Vagina (tissue), 2 donors: ENCODE measurements at regions not wholly inside any gene's neighbourhood (a gene's known extent, or its start where the extent isn't known, plus 50 kb on each side); places are given as distances from the start of the nearest gene placed in this dataset.

Source experiments
- DNase-seq, 2 donors: peaks; one replicate each; pipeline ENCODE4 v3.0.0-alpha.2; 2017; ENCODE audit errors: extremely low spot score in 2 of 2
- H3K27ac ChIP-seq: fragments of 200-600 bp; sonication (generic); one replicate; pipeline ENCODE4 v1.5.1; 2019
- H3K27me3 ChIP-seq: fragments of 200-600 bp; sonication (generic); one replicate; pipeline ENCODE4 v1.5.1; 2019
- H3K36me3 ChIP-seq, 2 donors: fragments of 200-600 bp; sonication (generic); one replicate each; pipeline ENCODE4 v1.5.1; 2017 to 2019
- H3K4me1 ChIP-seq: fragments of 200-600 bp; sonication (generic); one replicate; pipeline ENCODE4 v1.5.1; 2019
- H3K4me3 ChIP-seq, 2 donors: fragments of 200-600 bp; sonication (generic); 1 replicate in 1 of 2; 2 replicates in 1 of 2; pipeline ENCODE4 v1.5.1; 2016 to 2019
- H3K9me3 ChIP-seq: fragments of 200-600 bp; sonication (generic); one replicate; pipeline ENCODE4 v1.5.1; 2019
- CTCF ChIP-seq, 3 experiments: fragments of 450-650 bp in 2 of 3; fragments of 200-600 bp in 1 of 3; sonication (generic) in 1 of 3; IDR thresholded peaks; one replicate each; pipeline ENCODE4 v1.5.1; 2017 to 2019; ENCODE audit warnings: antibody characterized with exemption in 3 of 3, mild to moderate bottlenecking in 2 of 3, moderate library complexity in 2 of 3
- POLR2A ChIP-seq, 2 donors: fragments of 450-650 bp; IDR thresholded peaks; one replicate each; pipeline ENCODE4 v1.6.1; 2017; ENCODE audit warnings: antibody characterized with exemption in 2 of 2, mild to moderate bottlenecking in 2 of 2, moderate library complexity in 2 of 2
- POLR2AphosphoS5 ChIP-seq, 2 donors: sonication (generic); formaldehyde crosslinking; IDR thresholded peaks; one replicate each; pipeline ENCODE4 v1.9.0; 2017; ENCODE audit warnings: antibody characterized with exemption in 2 of 2, mild to moderate bottlenecking in 2 of 2, low read depth in 1 of 2; ENCODE audit not compliant: insufficient read depth in 1 of 2
- intact Hi-C: fragments of 100-400 bp; cut with DNase I; formaldehyde crosslinking; loops from one replicate; pipeline ENCODE4 v1.15.1; 2023

GRCh38 chr18:24543795-24544498 is 83.5 kb downstream of the HRH4 start:
- H3K4me1 ChIP-seq: no peaks in the 10 kb centered on the region
- DNase-seq: no peak
- intact Hi-C loops: no loop called here
- no peaks in the 10 kb centered on the region for H3K36me3 ChIP-seq
- TF ChIP-seq POLR2AphosphoS5 (IDR thresholded peaks at IDR 0.05; ENCODE audit: insufficient read depth in 1 of 2, low read depth in 1 of 2) (no peak), POLR2A (IDR thresholded peaks at IDR 0.05) (no peak), CTCF (IDR thresholded peaks at IDR 0.05) (no peak)
- H3K27ac ChIP-seq: no peak overlapping the region
- H3K4me3 ChIP-seq: no peak overlapping the region
- H3K27me3 ChIP-seq: no peaks in the 10 kb centered on the region
- no peaks in the 10 kb centered on the region for H3K9me3 ChIP-seq

DNA sequence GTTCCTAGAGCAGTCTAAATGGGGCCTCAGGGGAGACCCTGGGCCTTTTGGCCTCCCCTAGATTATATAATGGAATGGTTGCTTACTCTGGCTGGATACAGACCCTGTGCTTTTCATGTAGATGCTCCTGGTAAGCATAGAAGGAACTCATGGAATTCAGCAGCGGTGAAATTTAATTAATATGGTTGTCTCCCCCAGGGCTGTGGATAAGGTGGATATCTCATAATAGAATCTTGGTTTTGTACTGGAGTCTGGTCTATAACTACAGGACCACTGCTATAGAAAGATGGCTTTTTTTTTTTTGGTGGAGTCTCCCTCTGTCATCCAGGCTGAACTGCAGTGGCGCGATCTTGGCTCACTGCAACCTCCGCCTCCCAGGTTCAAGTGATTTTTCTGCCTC is 84.5 kb downstream of the HRH4 start:
- no peaks in the 10 kb centered on the region for H3K9me3 ChIP-seq
- H3K4me3 ChIP-seq: no peak overlapping the region
- intact Hi-C loops: no loop called here
- no peak for TF ChIP-seq CTCF (IDR thresholded peaks at IDR 0.05)
- no peak for TF ChIP-seq POLR2A (IDR thresholded peaks at IDR 0.05)
- TF ChIP-seq POLR2AphosphoS5 (IDR thresholded peaks at IDR 0.05; ENCODE audit: insufficient read depth in 1 of 2, low read depth in 1 of 2): no peak
- no peak for DNase-seq
- H3K36me3 ChIP-seq: no peaks in the 10 kb centered on the region
- no peaks in the 10 kb centered on the region for H3K4me1 ChIP-seq
- H3K27me3 ChIP-seq: no peaks in the 10 kb centered on the region
- no peak overlapping the region for H3K27ac ChIP-seq

DNA sequence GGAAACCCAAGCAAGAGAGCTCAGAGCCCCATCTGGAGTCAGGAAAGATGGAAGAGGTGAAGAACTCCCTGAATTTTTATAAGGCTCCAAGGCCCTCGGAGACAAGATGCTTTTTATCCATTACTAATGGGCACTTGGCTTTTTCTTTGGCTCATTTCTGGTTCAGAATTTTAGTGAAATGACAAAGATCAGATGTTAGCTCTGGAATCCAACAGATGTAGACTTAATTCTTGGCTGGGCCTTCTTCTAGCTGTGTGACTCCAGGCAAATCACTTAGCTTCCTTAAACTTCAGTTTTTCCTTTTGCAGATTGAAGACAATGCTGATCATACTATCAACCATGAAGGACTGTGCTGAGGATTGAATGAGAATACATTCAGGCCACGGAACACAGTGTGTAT is 85.2 kb downstream of the HRH4 start:
- no peak for DNase-seq
- no peaks in the 10 kb centered on the region for H3K27me3 ChIP-seq
- no peaks in the 10 kb centered on the region for H3K36me3 ChIP-seq
- H3K4me1 ChIP-seq: no peaks in the 10 kb centered on the region
- intact Hi-C loops: no loop called here
- no peak overlapping the region for H3K4me3 ChIP-seq
- H3K9me3 ChIP-seq: no peaks in the 10 kb centered on the region
- no peak overlapping the region for H3K27ac ChIP-seq
- no peak for TF ChIP-seq POLR2A (IDR thresholded peaks at IDR 0.05)
- no peak for TF ChIP-seq POLR2AphosphoS5 (IDR thresholded peaks at IDR 0.05; ENCODE audit: insufficient read depth in 1 of 2, low read depth in 1 of 2)
- no peak for TF ChIP-seq CTCF (IDR thresholded peaks at IDR 0.05)

DNA sequence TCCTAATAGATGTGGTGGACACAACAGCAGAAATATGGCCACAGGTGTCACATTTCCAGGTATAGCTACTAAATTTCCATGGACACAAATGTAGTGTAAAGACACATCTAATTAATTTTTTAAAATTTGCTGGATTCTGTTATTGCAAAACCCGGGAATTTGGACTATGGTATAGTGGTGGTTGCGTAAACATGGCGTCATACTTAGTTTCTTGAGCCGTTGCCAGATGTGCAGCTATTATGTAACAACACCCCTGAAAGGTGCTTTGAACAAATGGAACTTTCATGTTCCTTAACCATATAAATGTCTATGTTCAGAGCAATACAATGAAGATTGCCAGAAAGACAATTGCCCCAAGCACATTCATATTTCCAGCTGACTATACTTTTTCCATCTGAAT is 85.9 kb downstream of the HRH4 start:
- intact Hi-C loops: no loop called here
- no peaks in the 10 kb centered on the region for H3K27me3 ChIP-seq
- H3K27ac ChIP-seq: no peak overlapping the region
- H3K9me3 ChIP-seq: no peaks in the 10 kb centered on the region
- no peak for DNase-seq
- no peak for TF ChIP-seq CTCF (IDR thresholded peaks at IDR 0.05)
- no peak for TF ChIP-seq POLR2A (IDR thresholded peaks at IDR 0.05)
- TF ChIP-seq POLR2AphosphoS5 (IDR thresholded peaks at IDR 0.05; ENCODE audit: insufficient read depth in 1 of 2, low read depth in 1 of 2): no peak
- H3K4me1 ChIP-seq: no peaks in the 10 kb centered on the region
- H3K36me3 ChIP-seq: no peaks in the 10 kb centered on the region
- H3K4me3 ChIP-seq: no peak overlapping the region

- Histone ChIP-seq H3K27ac (no peak overlapping the region), H3K4me3 (no peak overlapping the region), H3K9me3 (no peaks in the 10 kb centered on the region), H3K4me1 (no peaks in the 10 kb centered on the region), H3K36me3 (no peaks in the 10 kb centered on the region), H3K27me3 (no peaks in the 10 kb centered on the region)
- TF ChIP-seq CTCF (IDR thresholded peaks at IDR 0.05): no peak
- TF ChIP-seq POLR2AphosphoS5 (IDR thresholded peaks at IDR 0.05; ENCODE audit: insufficient read depth in 1 of 2, low read depth in 1 of 2): no peak
- TF ChIP-seq POLR2A (IDR thresholded peaks at IDR 0.05): no peak
- intact Hi-C loops: no loop called here
- no peak for DNase-seq
Measured at GRCh38 chr18:24548583-24548982, 88.1 kb downstream of the HRH4 start.
